IMR-90 (cell line): ENCODE measurements at regions not wholly inside any gene's neighbourhood (a gene's known extent, or its start where the extent isn't known, plus 50 kb on each side); places are given as distances from the start of the nearest gene placed in this dataset.

Experiments
- CTCF ChIP-seq: conservative IDR thresholded peaks from 2 replicates; pipeline ENCODE4 v1.5.1; 2012; ENCODE audit warnings: mild to moderate bottlenecking, low read depth, low read length, improper control_type of control experiment
- POLR2A ChIP-seq: IDR thresholded peaks from 2 replicates; pipeline ENCODE4 v1.6.1; 2012; ENCODE audit warnings: mild to moderate bottlenecking, low read depth, low read length
- SMC3 ChIP-seq: fragments of 150-350 bp; IDR thresholded peaks from 2 replicates; pipeline ENCODE4 v1.6.1; 2016; ENCODE audit warnings: low read depth, mild to moderate bottlenecking, antibody characterized with exemption, low read length, moderate library complexity

- TF ChIP-seq CTCF (no peak), POLR2A (no peak), SMC3 (no peak)
Measured at GRCh38 chr7:92925876-92926696, 89.7 kb upstream of the CDK6 start.
